ENCODE measurements at regions not wholly inside any gene's neighbourhood (a gene's known extent, or its start where the extent isn't known, plus 50 kb on each side); places are given as distances from the start of the nearest gene placed in this dataset.

GRCh38 chr4:37043342-37043741 lies 201.2 kb upstream of the NWD2 start:
- no peak for TF ChIP-seq CTCF (IDR thresholded peaks at IDR 0.05)
- no peak for TF ChIP-seq POLR2A (IDR thresholded peaks at IDR 0.05)
